ENCODE measurements at regions not wholly inside any gene's neighbourhood (a gene's known extent, or its start where the extent isn't known, plus 50 kb on each side); places are given as distances from the start of the nearest gene placed in this dataset.

- H3K4me1 ChIP-seq (ENCODE audit: control insufficient read depth in 1 of 2, insufficient read depth in 2 of 2, low read depth in 1 of 2, low read length in 1 of 2), result no peaks in the 10 kb centered on the region; a peak in 1 of 4 replicates
- ChIA-PET POLR2A (interaction anchor here (0.6 kb wide), 1 partner anchor 662 kb away, joined by 3 read pairs; no protein-coding TSS in a partner anchor), CTCF (no interaction called here)
- no peak overlapping the region for H3K4me3 ChIP-seq (ENCODE audit: low read depth in 2 of 2, low read length in 1 of 2)
- H3K27ac ChIP-seq (ENCODE audit: low read depth in 2 of 2, low read length in 1 of 2), result no peak overlapping the region
- H3K36me3 ChIP-seq (replicated peaks in 1 of 2; ENCODE audit: control insufficient read depth in 1 of 2, insufficient read depth in 2 of 2, low read length in 1 of 2), result no peaks in the 10 kb centered on the region
- H2AFZ ChIP-seq (ENCODE audit: low read depth), result no peak overlapping the region
- no peaks in the 10 kb centered on the region for H4K20me1 ChIP-seq (ENCODE audit: insufficient read depth)
- H3K79me2 ChIP-seq (ENCODE audit: insufficient read depth), result no peaks in the 10 kb centered on the region
- H3F3A ChIP-seq (replicated peaks; ENCODE audit: insufficient read depth), result no peaks in the 10 kb centered on the region
- H3K9me2 ChIP-seq, result no peaks in the 10 kb centered on the region
- no peaks in the 10 kb centered on the region for H3K27me3 ChIP-seq (ENCODE audit: insufficient read depth)
- no peaks in the 10 kb centered on the region for H3K9me3 ChIP-seq
- H3K9ac ChIP-seq, result no peak overlapping the region
- TF ChIP-seq RXRA (IDR thresholded peaks at IDR 0.05; ENCODE audit: borderline replicate concordance, low read depth), result no peak
- TF ChIP-seq ZBTB33 (IDR thresholded peaks at IDR 0.05; ENCODE audit: borderline replicate concordance, low read depth), result no peak
- TF ChIP-seq MXI1 (IDR thresholded peaks at IDR 0.05; ENCODE audit: low read depth, low read length), result no peak
- no peak for TF ChIP-seq ELF1 (IDR thresholded peaks at IDR 0.05)
- TF ChIP-seq CHD2 (IDR thresholded peaks at IDR 0.05; ENCODE audit: low read length, partially characterized antibody), result no peak
- TF ChIP-seq GABPA (IDR thresholded peaks at IDR 0.05; ENCODE audit: low read depth), result no peak
- TF ChIP-seq FOXJ3 (CRISPR knock-in tag; IDR thresholded peaks at IDR 0.05), result no peak
- no peak for TF ChIP-seq SIN3A (IDR thresholded peaks at IDR 0.05; ENCODE audit: borderline replicate concordance, low read depth, low read length)
- no peak for TF ChIP-seq JUND (IDR thresholded peaks at IDR 0.05)
- no peak for TF ChIP-seq RCOR1 (IDR thresholded peaks at IDR 0.05; ENCODE audit: low read length)
- WGBS (ENCODE audit: low lambda C conversion rate), result 24% methylated on average over 4 of the region's 4 CpGs
- H3K4me2 ChIP-seq, result no peak overlapping the region
- no peak for DNase-seq
Observed at GRCh38 chr21:22235866-22236590, 1237.8 kb downstream of the NCAM2 start.

- H3K79me2 ChIP-seq (ENCODE audit: insufficient read depth), result no peaks in the 10 kb centered on the region
- no peak for DNase-seq
- no peak overlapping the region for H3K4me3 ChIP-seq (ENCODE audit: low read depth in 2 of 2, low read length in 1 of 2)
- H3K9me3 ChIP-seq, result no peaks in the 10 kb centered on the region; the same call in 1 of the 2 replicates
- H3K9ac ChIP-seq, result no peak overlapping the region
- 5% methylated on average over 2 of the region's 2 CpGs for WGBS (ENCODE audit: low lambda C conversion rate)
- ChIA-PET CTCF (interaction anchor here (0.6 kb wide), 1 partner anchor 191 kb away, joined by 3 read pairs; no protein-coding TSS in a partner anchor), POLR2A (no interaction called here)
- no peaks in the 10 kb centered on the region for H3F3A ChIP-seq (replicated peaks; ENCODE audit: insufficient read depth)
- H3K9me2 ChIP-seq, result no peaks in the 10 kb centered on the region
- H3K36me3 ChIP-seq (replicated peaks in 1 of 2; ENCODE audit: control insufficient read depth in 1 of 2, insufficient read depth in 2 of 2, low read length in 1 of 2), result no peaks in the 10 kb centered on the region
- no peaks in the 10 kb centered on the region for H4K20me1 ChIP-seq (ENCODE audit: insufficient read depth)
- H3K27ac ChIP-seq (ENCODE audit: low read depth in 2 of 2, low read length in 1 of 2), result no peak overlapping the region
- H3K27me3 ChIP-seq (ENCODE audit: insufficient read depth), result no peaks in the 10 kb centered on the region
- no peak overlapping the region for H2AFZ ChIP-seq (ENCODE audit: low read depth)
- H3K4me2 ChIP-seq, result no peak overlapping the region
- H3K4me1 ChIP-seq (ENCODE audit: control insufficient read depth in 1 of 2, insufficient read depth in 2 of 2, low read depth in 1 of 2, low read length in 1 of 2), result no peaks in the 10 kb centered on the region; a peak in 1 of 4 replicates
- TF ChIP-seq REST (IDR thresholded peaks at IDR 0.05; ENCODE audit: low read depth, low read length) (no peak), RFX5 (IDR thresholded peaks at IDR 0.05; ENCODE audit: low read length) (no peak), ZBTB33 (IDR thresholded peaks at IDR 0.05; ENCODE audit: borderline replicate concordance, low read depth) (no peak), USF1 (IDR thresholded peaks at IDR 0.05; ENCODE audit: borderline replicate concordance, low read depth) (no peak), FOSL2 (IDR thresholded peaks at IDR 0.05; ENCODE audit: borderline replicate concordance, low read depth) (no peak), NRF1 (IDR thresholded peaks at IDR 0.05; ENCODE audit: low read depth, low read length) (no peak), MEF2A (IDR thresholded peaks at IDR 0.05; ENCODE audit: borderline replicate concordance, low read depth) (no peak), CTCF (IDR thresholded peaks at IDR 0.05) (no peak), MXI1 (IDR thresholded peaks at IDR 0.05; ENCODE audit: low read depth, low read length) (no peak)
Observed at GRCh38 chr21:22244516-22244915, 1246.3 kb downstream of the NCAM2 start.

All from SK-N-SH (cell line).